ENCODE measurements at regions not wholly inside any gene's neighbourhood (a gene's known extent, or its start where the extent isn't known, plus 50 kb on each side); places are given as distances from the start of the nearest gene placed in this dataset.
"Not testable (repeated sequence)": the region's sequence is repeated elsewhere in the genome, so short reads cannot be mapped to it uniquely, and the experiment has no call there.

DNA sequence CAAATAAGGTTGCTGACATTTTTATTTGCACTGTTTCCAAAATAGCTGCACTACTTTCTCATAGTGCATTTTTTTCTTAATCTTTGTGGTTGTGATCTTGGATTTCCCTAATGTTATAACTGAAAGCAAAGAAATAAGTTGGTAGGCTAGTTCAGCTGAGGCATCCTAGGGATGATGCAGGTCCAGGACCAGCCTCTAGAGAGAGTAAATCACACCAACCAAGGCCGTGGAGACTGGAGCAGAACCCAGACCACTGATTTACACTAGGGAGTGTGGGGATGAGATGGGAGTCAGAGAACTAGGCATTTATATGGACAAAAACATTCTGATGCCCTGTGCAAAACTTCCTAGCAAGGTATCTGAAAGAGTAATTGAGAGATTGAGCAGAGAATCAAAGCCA lies 104.5 kb downstream of the URB2 start:
- TF ChIP-seq FOXP2 (optimal IDR thresholded peaks at IDR 0.05; ENCODE audit: control extremely low read depth, extremely low read length, insufficient read depth) (no peak), POLR2AphosphoS5 (IDR thresholded peaks at IDR 0.05; ENCODE audit: borderline replicate concordance, low read depth, low read length) (no peak), EZH2 (IDR thresholded peaks at IDR 0.05) (no peak)
- Histone ChIP-seq H3K9ac (ENCODE audit: insufficient read length) (no peak overlapping the region), H3K27ac (no peak overlapping the region), H3K4me3 (no peak overlapping the region), H3K9me3 (ENCODE audit: low read depth, low read length) (no peaks in the 10 kb centered on the region), H3K36me3 (ENCODE audit: insufficient read depth, low read length) (no peaks in the 10 kb centered on the region)
- DNase-seq (ENCODE audit: low read depth, low spot score), result no peak

GRCh38 chr1:229732061-229732460 lies 106.0 kb downstream of the URB2 start:
- H3K36me3 ChIP-seq (ENCODE audit: insufficient read depth, low read length), result no peaks in the 10 kb centered on the region
- TF ChIP-seq EZH2 (IDR thresholded peaks at IDR 0.05) (no peak), FOXP2 (optimal IDR thresholded peaks at IDR 0.05; ENCODE audit: control extremely low read depth, extremely low read length, insufficient read depth) (no peak), POLR2AphosphoS5 (IDR thresholded peaks at IDR 0.05; ENCODE audit: borderline replicate concordance, low read depth, low read length) (no peak)
- no peak overlapping the region for H3K9ac ChIP-seq (ENCODE audit: insufficient read length)
- H3K4me3 ChIP-seq, result no peak overlapping the region
- no peak for DNase-seq (ENCODE audit: low read depth, low spot score)
- no peaks in the 10 kb centered on the region; the same call in 1 of the 2 replicates for H3K9me3 ChIP-seq (ENCODE audit: low read depth, low read length)
- H3K27ac ChIP-seq, result no peak overlapping the region

DNA sequence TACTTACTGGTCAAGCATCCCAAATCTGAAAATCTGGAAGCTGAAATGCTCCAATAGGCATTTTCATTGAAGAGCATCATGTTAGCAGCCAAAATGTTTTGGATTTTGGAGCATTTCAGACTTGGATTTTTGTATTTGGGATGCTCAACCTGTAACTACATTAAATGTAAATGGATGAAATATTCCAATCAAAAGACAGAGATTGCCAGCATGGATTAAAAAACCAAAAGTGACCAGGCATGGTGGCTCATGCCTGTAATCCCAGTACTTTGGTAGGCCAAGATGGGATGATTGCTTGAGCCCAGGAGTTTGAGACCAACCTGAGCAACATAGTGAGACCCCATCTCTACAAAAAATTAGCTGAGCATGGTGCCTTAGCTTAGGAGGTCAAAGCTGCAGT lies 110.3 kb downstream of the URB2 start:
- no peaks in the 10 kb centered on the region for H3K36me3 ChIP-seq (ENCODE audit: insufficient read depth, low read length)
- H3K9ac ChIP-seq (ENCODE audit: insufficient read length), result no peak overlapping the region
- H3K9me3 ChIP-seq (ENCODE audit: low read depth, low read length), result no peaks in the 10 kb centered on the region; the same call in 1 of the 2 replicates
- no peak overlapping the region for H3K4me3 ChIP-seq
- TF ChIP-seq POLR2AphosphoS5 (IDR thresholded peaks at IDR 0.05; ENCODE audit: borderline replicate concordance, low read depth, low read length) (no peak), EZH2 (IDR thresholded peaks at IDR 0.05) (no peak), FOXP2 (optimal IDR thresholded peaks at IDR 0.05; ENCODE audit: control extremely low read depth, extremely low read length, insufficient read depth) (no peak)
- H3K27ac ChIP-seq, result no peak overlapping the region
- no peak for DNase-seq (ENCODE audit: low read depth, low spot score)

GRCh38 chr1:229742614-229743013 lies 116.6 kb downstream of the URB2 start:
- not testable (repeated sequence) for H3K27ac ChIP-seq; H3K36me3 ChIP-seq (ENCODE audit: insufficient read depth, low read length); H3K4me3 ChIP-seq; DNase-seq (ENCODE audit: low read depth, low spot score); H3K9me3 ChIP-seq (ENCODE audit: low read depth, low read length); H3K9ac ChIP-seq (ENCODE audit: insufficient read length)

DNA sequence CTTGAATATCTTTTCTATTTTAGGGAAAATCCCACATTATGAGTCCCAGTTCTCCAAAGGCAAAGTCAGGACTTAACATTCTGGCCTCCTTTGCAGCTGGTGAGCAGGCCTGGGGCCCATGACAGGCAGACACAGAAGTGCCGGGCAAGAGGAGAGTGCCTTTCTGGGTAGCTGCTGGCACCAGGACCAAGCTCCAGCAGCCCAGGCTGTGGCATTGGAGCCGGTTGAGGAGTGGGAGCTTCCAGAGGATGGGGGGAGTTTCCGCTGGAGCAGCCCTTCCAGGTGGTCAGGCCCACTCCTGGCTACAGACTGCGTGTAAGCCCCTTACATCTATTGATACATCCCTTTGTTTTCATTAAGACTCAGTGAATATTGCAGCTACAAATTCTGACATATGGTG lies 123.9 kb downstream of the URB2 start:
- H3K36me3 ChIP-seq (ENCODE audit: insufficient read depth, low read length), result no peaks in the 10 kb centered on the region
- no peak overlapping the region for H3K4me3 ChIP-seq
- H3K27ac ChIP-seq, result no peak overlapping the region
- DNase-seq (ENCODE audit: low read depth, low spot score), result no peak
- H3K9ac ChIP-seq (ENCODE audit: insufficient read length), result no peak overlapping the region
- TF ChIP-seq EZH2 (IDR thresholded peaks at IDR 0.05) (no peak), FOXP2 (optimal IDR thresholded peaks at IDR 0.05; ENCODE audit: control extremely low read depth, extremely low read length, insufficient read depth) (no peak), POLR2AphosphoS5 (IDR thresholded peaks at IDR 0.05; ENCODE audit: borderline replicate concordance, low read depth, low read length) (no peak)
- H3K9me3 ChIP-seq (ENCODE audit: low read depth, low read length), result no peaks in the 10 kb centered on the region

DNA sequence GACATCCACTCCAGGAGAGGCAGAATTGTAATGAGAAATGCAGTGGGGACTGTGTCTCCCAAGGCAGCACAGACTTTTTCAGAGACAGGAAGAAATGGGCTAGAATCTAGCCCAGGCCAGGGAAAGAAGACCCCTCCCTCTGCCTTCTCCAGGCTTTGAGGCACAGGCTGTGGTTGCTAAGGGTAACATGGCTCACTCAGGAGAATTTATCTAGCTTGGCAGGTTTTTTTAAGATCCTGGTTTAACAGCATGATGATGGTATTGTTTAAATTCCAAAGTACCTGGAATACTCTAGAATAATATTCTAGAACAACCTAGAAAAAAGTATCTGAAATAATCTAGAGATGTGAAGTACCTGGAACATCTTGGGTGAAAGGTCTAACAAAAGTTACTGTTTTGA lies 125.6 kb downstream of the URB2 start:
- no peak for DNase-seq (ENCODE audit: low read depth, low spot score)
- TF ChIP-seq EZH2 (IDR thresholded peaks at IDR 0.05) (no peak), FOXP2 (optimal IDR thresholded peaks at IDR 0.05; ENCODE audit: control extremely low read depth, extremely low read length, insufficient read depth) (no peak), POLR2AphosphoS5 (IDR thresholded peaks at IDR 0.05; ENCODE audit: borderline replicate concordance, low read depth, low read length) (no peak)
- no peak overlapping the region for H3K27ac ChIP-seq

DNA sequence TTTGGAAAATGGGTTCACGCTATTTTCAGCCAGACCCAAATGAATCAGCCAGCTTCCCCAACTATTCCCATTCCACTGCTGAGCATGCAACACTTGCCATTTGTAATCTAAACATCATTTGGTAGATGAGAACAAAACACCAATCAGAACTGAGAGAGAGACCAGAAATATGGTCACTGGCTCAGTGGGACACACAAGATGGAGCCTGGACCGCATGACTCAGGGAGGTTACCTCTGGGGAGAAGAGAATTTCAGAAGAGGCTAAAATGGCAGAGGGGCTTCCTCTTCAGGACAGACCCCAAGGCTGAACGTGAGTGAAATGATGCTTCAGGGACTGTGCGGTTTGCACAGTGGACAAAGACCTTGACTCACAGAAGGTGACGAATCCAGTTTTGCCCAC lies 126.6 kb downstream of the URB2 start:
- no peaks in the 10 kb centered on the region for H3K36me3 ChIP-seq (ENCODE audit: insufficient read depth, low read length)
- TF ChIP-seq POLR2AphosphoS5 (IDR thresholded peaks at IDR 0.05; ENCODE audit: borderline replicate concordance, low read depth, low read length), result no peak
- no peak for TF ChIP-seq EZH2 (IDR thresholded peaks at IDR 0.05)
- no peak for TF ChIP-seq FOXP2 (optimal IDR thresholded peaks at IDR 0.05; ENCODE audit: control extremely low read depth, extremely low read length, insufficient read depth)
- no peak overlapping the region for H3K4me3 ChIP-seq
- H3K9ac ChIP-seq (ENCODE audit: insufficient read length), result no peak overlapping the region
- H3K27ac ChIP-seq, result no peak overlapping the region
- no peaks in the 10 kb centered on the region for H3K9me3 ChIP-seq (ENCODE audit: low read depth, low read length)
- no peak for DNase-seq (ENCODE audit: low read depth, low spot score)

More for the DNA sequence above, 125.6 kb downstream of the URB2 start:
- Histone ChIP-seq H3K4me3 (no peak overlapping the region), H3K9me3 (ENCODE audit: low read depth, low read length) (no peaks in the 10 kb centered on the region), H3K36me3 (ENCODE audit: insufficient read depth, low read length) (no peaks in the 10 kb centered on the region), H3K9ac (ENCODE audit: insufficient read length) (no peak overlapping the region)

- Histone ChIP-seq H3K9me3 (ENCODE audit: low read depth, low read length) (no peaks in the 10 kb centered on the region), H3K36me3 (ENCODE audit: insufficient read depth, low read length) (no peaks in the 10 kb centered on the region), H3K9ac (ENCODE audit: insufficient read length) (no peak overlapping the region), H3K4me3 (no peak overlapping the region), H3K27ac (no peak overlapping the region)
- no peak for DNase-seq (ENCODE audit: low read depth, low spot score)
- TF ChIP-seq FOXP2 (optimal IDR thresholded peaks at IDR 0.05; ENCODE audit: control extremely low read depth, extremely low read length, insufficient read depth), result no peak
- no peak for TF ChIP-seq EZH2 (IDR thresholded peaks at IDR 0.05)
- no peak for TF ChIP-seq POLR2AphosphoS5 (IDR thresholded peaks at IDR 0.05; ENCODE audit: borderline replicate concordance, low read depth, low read length)
Measured at GRCh38 chr1:229753764-229754551, 127.9 kb downstream of the URB2 start.

GRCh38 chr1:229756666-229757065 lies 130.6 kb downstream of the URB2 start:
- H3K9me3 ChIP-seq (ENCODE audit: low read depth, low read length), result no peaks in the 10 kb centered on the region
- no peaks in the 10 kb centered on the region for H3K36me3 ChIP-seq (ENCODE audit: insufficient read depth, low read length)
- no peak overlapping the region for H3K27ac ChIP-seq
- no peak for DNase-seq (ENCODE audit: low read depth, low spot score)
- TF ChIP-seq POLR2AphosphoS5 (IDR thresholded peaks at IDR 0.05; ENCODE audit: borderline replicate concordance, low read depth, low read length), result no peak
- H3K4me3 ChIP-seq, result no peak overlapping the region
- no peak overlapping the region for H3K9ac ChIP-seq (ENCODE audit: insufficient read length)
